Mesendoderm (in vitro differentiated cells): ENCODE measurements at regions not wholly inside any gene's neighbourhood (a gene's known extent, or its start where the extent isn't known, plus 50 kb on each side); places are given as distances from the start of the nearest gene placed in this dataset.

Experiments
- DNase-seq: peaks from one replicate; pipeline ENCODE4 v3.0.0; 2013
- H2AK5ac ChIP-seq: 2 replicates; pipeline ENCODE4 v1.6.1; 2013; ENCODE audit warnings: low read length, inconsistent platforms
- H2BK120ac ChIP-seq: 2 replicates; pipeline ENCODE4 v1.6.1; 2013; ENCODE audit warnings: low read depth, mild to moderate bottlenecking, low read length, moderate library complexity, mixed read lengths
- H2BK15ac ChIP-seq: replicated peaks from 2 replicates; pipeline ENCODE4 v1.6.1; 2013; ENCODE audit warnings: low read depth, mild to moderate bottlenecking, moderate library complexity
- H2BK5ac ChIP-seq: 2 replicates; pipeline ENCODE4 v1.6.1; 2013; ENCODE audit warnings: low read length, inconsistent platforms
- H3K18ac ChIP-seq: 2 replicates; pipeline ENCODE4 v1.6.1; 2013; ENCODE audit warnings: mild to moderate bottlenecking, low read length, mixed read lengths
- H3K23ac ChIP-seq: one replicate; pipeline ENCODE4 v1.6.1; 2013; ENCODE audit warnings: low read length
- H3K27ac ChIP-seq: 2 replicates; pipeline ENCODE4 v1.5.1; 2013; ENCODE audit warnings: low read depth, mild to moderate bottlenecking, inconsistent platforms, low read length, moderate library complexity
- H3K27me3 ChIP-seq: 2 replicates; pipeline ENCODE4 v1.6.1; 2013; ENCODE audit warnings: low read length, control low read depth, mild to moderate bottlenecking, inconsistent platforms; ENCODE audit not compliant: insufficient read depth, poor library complexity
- H3K36me3 ChIP-seq: 2 replicates; pipeline ENCODE4 v1.6.1; 2013; ENCODE audit warnings: low read length, inconsistent platforms; ENCODE audit not compliant: control insufficient read depth, insufficient read depth
- H3K4ac ChIP-seq: one replicate; pipeline ENCODE4 v1.6.1; 2013; ENCODE audit warnings: low read depth, mild to moderate bottlenecking, low read length, moderate library complexity
- H3K4me1 ChIP-seq: 2 replicates; pipeline ENCODE4 v1.6.1; 2013; ENCODE audit warnings: low read depth, low read length, inconsistent platforms; ENCODE audit not compliant: control insufficient read depth
- H3K4me2 ChIP-seq: 2 replicates; pipeline ENCODE4 v1.6.1; 2013; ENCODE audit warnings: low read length
- H3K4me3 ChIP-seq: 2 replicates; pipeline ENCODE4 v1.5.1; 2013; ENCODE audit warnings: mild to moderate bottlenecking, low read length
- H3K56ac ChIP-seq: one replicate; pipeline ENCODE4 v1.6.1; 2013; ENCODE audit warnings: low read length
- H3K79me1 ChIP-seq: 2 replicates; pipeline ENCODE4 v1.6.1; 2013; ENCODE audit warnings: low read length, inconsistent platforms
- H3K79me2 ChIP-seq: 2 replicates; pipeline ENCODE4 v1.6.1; 2013; ENCODE audit warnings: mild to moderate bottlenecking, low read length; ENCODE audit not compliant: control insufficient read depth, insufficient read depth
- H3K9ac ChIP-seq: 2 replicates; pipeline ENCODE4 v1.6.1; 2013; ENCODE audit warnings: low read length, inconsistent platforms
- H4K5ac ChIP-seq: one replicate; pipeline ENCODE4 v1.6.1; 2013; ENCODE audit warnings: low read length
- H4K8ac ChIP-seq: one replicate; pipeline ENCODE4 v1.6.1; 2013; ENCODE audit warnings: low read depth, mild to moderate bottlenecking, control low read depth, low read length, moderate library complexity
- WGBS: extraction: QIAGEN DNeasy Blood & Tissue Kit; methylation state at CpG from one replicate; pipeline ENCODE4 v1.1.7; 2013; ENCODE audit warnings: low lambda C conversion rate, missing lambda C conversion rate; ENCODE audit not compliant: insufficient coverage; ENCODE audit errors: extremely low coverage; 5-methylcytosine and 5-hydroxymethylcytosine counted together

DNA sequence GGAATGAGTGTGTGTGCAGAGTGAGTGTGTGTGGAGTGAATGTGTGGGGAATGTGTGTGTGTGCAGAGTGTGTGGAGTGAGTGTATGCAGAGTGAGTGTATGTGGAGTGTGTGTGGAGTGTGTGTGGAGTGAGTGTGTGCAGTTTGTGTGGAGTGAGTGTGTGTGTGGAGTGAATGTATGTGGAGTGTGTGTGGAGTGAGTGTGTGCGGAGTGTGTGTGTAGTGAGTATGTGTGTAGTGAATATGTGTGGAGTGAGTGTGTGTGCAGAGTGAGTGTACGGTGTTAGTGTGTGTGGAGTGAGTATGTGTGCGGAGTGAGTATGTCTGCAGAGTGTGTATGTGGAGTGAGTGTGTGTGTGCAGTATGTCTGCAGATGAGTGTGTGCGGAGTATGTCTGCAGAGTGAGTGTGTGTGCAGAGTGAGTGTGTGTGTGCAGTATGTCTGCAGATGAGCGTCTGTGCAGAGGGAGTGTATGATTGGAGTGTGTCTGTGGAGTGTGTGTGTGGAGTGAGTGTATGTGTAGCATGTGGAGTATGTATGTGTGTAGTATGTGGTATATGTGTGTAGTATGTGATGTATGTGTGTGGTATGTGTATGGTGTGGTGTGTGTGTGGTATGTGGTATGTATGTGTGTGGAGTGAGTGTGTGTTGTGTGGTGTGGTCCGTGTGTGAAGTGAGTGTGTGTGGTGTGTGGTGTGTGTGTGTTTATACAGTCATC is 59.7 kb upstream of the CLDN14 start:
- WGBS = 100% methylated on average over 4 of the region's 6 CpGs
- Histone ChIP-seq H2BK5ac (no peak overlapping the region), H2AK5ac (no peak overlapping the region), H3K27ac (no peak overlapping the region), H3K4me2 (no peak overlapping the region), H4K8ac (no peak overlapping the region), H3K4me1 (no peaks in the 10 kb centered on the region), H3K9ac (no peak overlapping the region), H2BK120ac (no peak overlapping the region), H3K79me2 (no peaks in the 10 kb centered on the region), H4K5ac (no peak overlapping the region), H2BK15ac (no peak overlapping the region), H3K4me3 (no peak overlapping the region), H3K4ac (no peak overlapping the region), H3K27me3 (no peaks in the 10 kb centered on the region), H3K36me3 (no peaks in the 10 kb centered on the region), H3K23ac (no peak overlapping the region), H3K18ac (no peak overlapping the region), H3K56ac (no peak overlapping the region), H3K79me1 (no peaks in the 10 kb centered on the region)
- no peak for DNase-seq

DNA sequence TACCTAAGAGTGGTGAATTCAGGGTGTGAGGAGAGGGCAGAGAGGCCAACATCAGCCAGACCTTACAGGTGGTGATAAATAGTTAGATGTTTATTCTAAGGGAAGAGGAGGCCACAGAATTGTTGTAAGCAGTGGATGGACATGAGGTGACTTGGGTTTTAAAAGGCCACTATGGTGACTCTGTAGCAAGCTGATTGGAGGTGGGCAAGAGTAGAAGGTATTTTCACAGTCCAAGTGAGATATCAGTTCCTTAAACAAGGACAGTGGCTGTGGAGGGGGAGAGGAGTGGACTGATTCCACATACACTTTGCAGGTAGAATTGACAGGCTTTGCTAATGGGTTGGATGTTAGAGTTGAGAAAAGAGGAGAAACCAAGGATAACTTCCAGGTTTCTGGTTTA is 60.8 kb upstream of the CLDN14 start:
- H3K79me1 ChIP-seq = no peaks in the 10 kb centered on the region
- no peaks in the 10 kb centered on the region for H3K79me2 ChIP-seq
- H3K4ac ChIP-seq = no peak overlapping the region
- no peaks in the 10 kb centered on the region for H3K27me3 ChIP-seq
- H4K5ac ChIP-seq = no peak overlapping the region
- H4K8ac ChIP-seq = no peak overlapping the region
- H2AK5ac ChIP-seq = no peak overlapping the region
- H2BK15ac ChIP-seq = no peak overlapping the region
- no peak overlapping the region for H2BK5ac ChIP-seq
- H3K9ac ChIP-seq = no peak overlapping the region
- H3K36me3 ChIP-seq = no peaks in the 10 kb centered on the region
- H3K4me3 ChIP-seq = no peak overlapping the region
- no peak overlapping the region for H3K56ac ChIP-seq
- H3K4me1 ChIP-seq = no peaks in the 10 kb centered on the region
- H2BK120ac ChIP-seq = no peak overlapping the region
- no peak overlapping the region for H3K18ac ChIP-seq
- H3K23ac ChIP-seq = no peak overlapping the region
- no peak overlapping the region for H3K27ac ChIP-seq
- H3K4me2 ChIP-seq = no peak overlapping the region
- no peak for DNase-seq

GRCh38 chr21:36541721-36542139 is 61.8 kb upstream of the CLDN14 start:
- no peak overlapping the region for H3K23ac ChIP-seq
- H4K8ac ChIP-seq = no peak overlapping the region
- H2AK5ac ChIP-seq = no peak overlapping the region
- H2BK120ac ChIP-seq = no peak overlapping the region
- H3K4me3 ChIP-seq = no peak overlapping the region
- no CpG with 5 or more reads among the region's 6 CpGs for WGBS
- no peaks in the 10 kb centered on the region for H3K27me3 ChIP-seq
- H3K4me2 ChIP-seq = no peak overlapping the region
- no peak overlapping the region for H3K27ac ChIP-seq
- H3K4ac ChIP-seq = no peak overlapping the region
- H3K79me2 ChIP-seq = no peaks in the 10 kb centered on the region
- no peak overlapping the region for H4K5ac ChIP-seq
- no peaks in the 10 kb centered on the region for H3K36me3 ChIP-seq
- H3K79me1 ChIP-seq = no peaks in the 10 kb centered on the region
- no peak for DNase-seq
- H3K18ac ChIP-seq = no peak overlapping the region
- H3K56ac ChIP-seq = no peak overlapping the region
- no peak overlapping the region for H2BK5ac ChIP-seq
- H3K9ac ChIP-seq = no peak overlapping the region
- no peak overlapping the region for H2BK15ac ChIP-seq
- no peaks in the 10 kb centered on the region for H3K4me1 ChIP-seq

- no peak overlapping the region for H2BK120ac ChIP-seq
- no peaks in the 10 kb centered on the region for H3K27me3 ChIP-seq
- H3K23ac ChIP-seq = no peak overlapping the region
- H2BK5ac ChIP-seq = no peak overlapping the region
- H2AK5ac ChIP-seq = no peak overlapping the region
- no CpG with 5 or more reads among the region's 34 CpGs for WGBS
- no peak overlapping the region for H3K18ac ChIP-seq
- no peaks in the 10 kb centered on the region for H3K36me3 ChIP-seq
- no peak overlapping the region for H3K4me3 ChIP-seq
- H4K5ac ChIP-seq = no peak overlapping the region
- no peaks in the 10 kb centered on the region for H3K4me1 ChIP-seq
- peak overlapping the region; percentile 9 for H3K4me2 ChIP-seq
- no peak overlapping the region for H4K8ac ChIP-seq
- H3K79me1 ChIP-seq = no peaks in the 10 kb centered on the region
- no peaks in the 10 kb centered on the region for H3K79me2 ChIP-seq
- H3K27ac ChIP-seq = no peak overlapping the region
- DNase-seq = peak; percentile 77
- H3K56ac ChIP-seq = no peak overlapping the region
- no peak overlapping the region for H3K4ac ChIP-seq
- no peak overlapping the region for H2BK15ac ChIP-seq
- H3K9ac ChIP-seq = no peak overlapping the region
Measured at GRCh38 chr21:36542312-36543101, 62.6 kb upstream of the CLDN14 start.

DNA sequence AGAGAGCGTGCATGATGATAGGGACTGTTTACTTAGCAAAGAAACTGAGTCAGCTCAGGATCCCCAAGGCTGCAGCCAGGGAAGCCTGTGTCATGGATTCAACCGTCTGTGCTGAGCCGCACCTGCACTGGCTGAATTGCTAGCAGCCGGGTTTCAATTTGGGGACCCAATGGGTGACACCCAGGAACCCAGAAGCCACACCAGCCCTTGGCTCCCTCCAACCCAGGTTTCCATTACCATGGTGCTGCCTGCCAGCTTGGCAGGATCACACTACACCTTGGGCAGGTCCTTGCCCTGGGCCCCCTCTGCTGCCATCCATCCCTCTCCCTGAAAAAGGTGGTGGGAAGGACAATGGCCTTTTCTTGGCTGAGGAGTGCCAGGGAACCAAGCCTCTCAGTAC is 64.0 kb upstream of the CLDN14 start:
- Histone ChIP-seq H3K27me3 (no peaks in the 10 kb centered on the region), H3K18ac (no peak overlapping the region), H3K9ac (no peak overlapping the region), H3K79me2 (no peaks in the 10 kb centered on the region), H2BK120ac (no peak overlapping the region), H2BK5ac (no peak overlapping the region), H4K8ac (no peak overlapping the region), H3K23ac (no peak overlapping the region), H2AK5ac (no peak overlapping the region), H3K79me1 (no peaks in the 10 kb centered on the region), H3K4me1 (no peaks in the 10 kb centered on the region), H3K56ac (no peak overlapping the region), H3K36me3 (no peaks in the 10 kb centered on the region), H3K4me3 (no peak overlapping the region), H3K27ac (no peak overlapping the region), H4K5ac (no peak overlapping the region), H2BK15ac (no peak overlapping the region), H3K4me2 (no peak overlapping the region), H3K4ac (no peak overlapping the region)
- no peak for DNase-seq
- WGBS = no CpG with 5 or more reads among the region's 4 CpGs
